Common myeloid progenitor, CD34-positive (primary cell): ENCODE measurements at regions not wholly inside any gene's neighbourhood (a gene's known extent, or its start where the extent isn't known, plus 50 kb on each side); places are given as distances from the start of the nearest gene placed in this dataset.

Source experiments
- CTCF ChIA-PET: fragments of 350-600 bp; sonication (Branson Sonifier 250); formaldehyde crosslinking; loops from one replicate; lab custom pipeline; 2021; ENCODE audit warnings: antibody characterized with exemption; lab: Charles Lee
- POLR2A ChIA-PET: fragments of 350-600 bp; sonication (Branson Sonifier 250); formaldehyde crosslinking; loops from one replicate; lab custom pipeline; 2021; ENCODE audit warnings: antibody characterized with exemption; lab: Charles Lee
- DNase-seq, 3 donors: peaks; one replicate each; pipeline versions ENCODE4 v3.0.0 to v3.0.0-alpha.2; 2013
- H3K27ac ChIP-seq, 2 experiments: 1 replicate in 1 of 2; 2 replicates in 1 of 2; pipeline ENCODE4 v1.7.0; 2013; ENCODE audit warnings: inconsistent platforms in 2 of 2, low read length in 2 of 2, mild to moderate bottlenecking in 2 of 2, low read depth in 1 of 2, moderate library complexity in 1 of 2; ENCODE audit not compliant: severe bottlenecking in 2 of 2, insufficient read depth in 1 of 2, poor library complexity in 1 of 2
- H3K27me3 ChIP-seq, 5 experiments: replicated peaks in 2 of 5; 1 replicate in 3 of 5; 2 replicates in 2 of 5; pipeline versions ENCODE4 v1.6.1 to v1.7.0; 2013; ENCODE audit warnings: low read length in 4 of 5, mild to moderate bottlenecking in 2 of 5, moderate library complexity in 2 of 5, inconsistent platforms in 1 of 5; ENCODE audit not compliant: insufficient read depth in 5 of 5, control insufficient read depth in 4 of 5
- H3K36me3 ChIP-seq, 4 experiments: 1 replicate in 2 of 4; 2 replicates in 2 of 4; pipeline versions ENCODE4 v1.6.1 to v1.7.0; 2013; ENCODE audit warnings: low read length in 3 of 4, control low read depth in 1 of 4, mild to moderate bottlenecking in 1 of 4; ENCODE audit not compliant: control insufficient read depth in 4 of 4, insufficient read depth in 4 of 4
- H3K4me1 ChIP-seq, 4 experiments: 1 replicate in 3 of 4; 2 replicates in 1 of 4; pipeline versions ENCODE4 v1.6.1 to v1.7.1; 2013; ENCODE audit warnings: low read length in 3 of 4, mild to moderate bottlenecking in 3 of 4, control low read depth in 1 of 4, inconsistent platforms in 1 of 4, moderate library complexity in 1 of 4; ENCODE audit not compliant: control insufficient read depth in 4 of 4, insufficient read depth in 4 of 4; ENCODE audit errors: control extremely low read depth in 1 of 4
- H3K4me3 ChIP-seq, 7 experiments: 1 replicate in 4 of 7; 2 replicates in 3 of 7; pipeline versions ENCODE4 v1.5.1 to v1.7.0; 2013; ENCODE audit warnings: mild to moderate bottlenecking in 7 of 7, low read length in 6 of 7, moderate library complexity in 6 of 7, inconsistent platforms in 2 of 7, low read depth in 2 of 7, control low read depth in 1 of 7; ENCODE audit not compliant: insufficient read depth in 4 of 7, control insufficient read depth in 1 of 7; ENCODE audit errors: extremely low read depth in 1 of 7
- H3K9me3 ChIP-seq, 5 experiments: 1 replicate in 4 of 5; 2 replicates in 1 of 5; pipeline versions ENCODE4 v1.6.1 to v1.7.1; 2013; ENCODE audit warnings: low read length in 4 of 5, mild to moderate bottlenecking in 2 of 5, inconsistent platforms in 1 of 5, low read depth in 1 of 5, moderate library complexity in 1 of 5; ENCODE audit not compliant: control insufficient read depth in 4 of 5, insufficient read depth in 2 of 5; ENCODE audit errors: control extremely low read depth in 1 of 5
- WGBS: methylation state at CpG from one replicate; pipeline ENCODE4 v1.1.5; 2013; ENCODE audit not compliant: insufficient coverage; 5-methylcytosine and 5-hydroxymethylcytosine counted together

DNA sequence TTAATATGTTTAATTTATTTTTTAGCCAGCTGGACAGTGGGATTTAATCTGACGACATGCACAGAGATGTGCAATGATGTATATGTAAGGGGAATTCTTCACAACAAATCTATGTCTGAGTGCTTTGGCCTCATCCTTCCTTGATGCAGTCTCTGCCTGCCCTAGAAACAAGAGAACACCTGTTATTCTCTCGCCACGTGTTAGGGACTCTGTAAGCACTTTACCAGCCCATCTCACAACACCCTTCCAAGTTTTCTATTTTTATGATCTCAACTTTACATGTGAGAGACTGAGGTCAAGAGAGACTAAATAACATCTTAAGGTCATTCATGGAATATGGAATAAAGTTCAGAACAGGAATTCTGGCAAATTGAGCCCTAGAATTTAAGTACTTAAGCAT, 123.0 kb upstream of the GAS1 start:
- no peak overlapping the region for H3K27ac ChIP-seq
- H3K4me1 ChIP-seq, result no peaks in the 10 kb centered on the region
- DNase-seq, result no peak

GRCh38 chr9:87071473-87071872, 124.2 kb upstream of the GAS1 start:
- DNase-seq, result no peak
- ChIA-PET CTCF (no interaction called here), POLR2A (interaction anchor here (0.6 kb wide), 1 partner anchor 26 kb away, joined by 4 read pairs; no protein-coding TSS in a partner anchor)
- no peaks in the 10 kb centered on the region for H3K4me1 ChIP-seq
- H3K36me3 ChIP-seq, result no peaks in the 10 kb centered on the region
- H3K4me3 ChIP-seq, result no peak overlapping the region
- H3K27ac ChIP-seq, result no peak overlapping the region
- no peaks in the 10 kb centered on the region for H3K27me3 ChIP-seq
- no peaks in the 10 kb centered on the region for H3K9me3 ChIP-seq
- 90% methylated on average over 2 of the region's 3 CpGs for WGBS

More for the DNA sequence above, 123.0 kb upstream of the GAS1 start:
- Histone ChIP-seq H3K36me3 (no peaks in the 10 kb centered on the region), H3K9me3 (no peaks in the 10 kb centered on the region), H3K4me3 (no peak overlapping the region), H3K27me3 (no peaks in the 10 kb centered on the region)
- POLR2A ChIA-PET, result no interaction called here
- CTCF ChIA-PET, result interaction anchor here (1.0 kb wide), 1 partner anchor 11 kb away, joined by 3 read pairs; no protein-coding TSS in a partner anchor
- no CpG with 5 or more reads among the region's 3 CpGs for WGBS

GRCh38 chr9:87073692-87074091, 126.4 kb upstream of the GAS1 start:
- WGBS, result 75% methylated on average over 1 of the region's 6 CpGs
- Histone ChIP-seq H3K36me3 (no peaks in the 10 kb centered on the region), H3K9me3 (no peaks in the 10 kb centered on the region), H3K27me3 (no peaks in the 10 kb centered on the region), H3K27ac (no peak overlapping the region), H3K4me1 (no peaks in the 10 kb centered on the region), H3K4me3 (no peak overlapping the region)
- DNase-seq, result no peak
- ChIA-PET POLR2A (no interaction called here), CTCF (no interaction called here)

DNA sequence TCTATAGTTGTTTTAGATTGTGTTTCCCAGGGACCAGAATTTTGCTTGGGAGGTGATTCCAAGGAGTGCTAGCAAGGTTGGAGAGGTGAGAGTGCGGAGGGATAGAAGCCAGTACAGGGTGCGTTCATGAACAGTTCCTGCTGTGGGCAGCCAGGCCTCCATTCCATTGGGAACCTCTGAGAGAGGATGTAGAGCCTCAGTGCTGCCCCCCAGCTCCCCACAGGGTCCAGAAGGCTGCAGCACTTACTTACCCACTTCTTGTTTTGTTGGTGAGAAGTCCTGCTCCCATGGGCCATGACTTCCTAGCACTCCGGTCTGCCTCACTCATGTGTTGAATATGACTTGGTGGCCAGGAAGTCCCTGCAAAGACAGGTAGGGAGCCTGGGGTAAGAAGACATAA, 128.2 kb upstream of the GAS1 start:
- Histone ChIP-seq H3K4me3 (no peak overlapping the region), H3K27ac (no peak overlapping the region), H3K36me3 (no peaks in the 10 kb centered on the region), H3K9me3 (no peaks in the 10 kb centered on the region), H3K4me1 (no peaks in the 10 kb centered on the region), H3K27me3 (no peaks in the 10 kb centered on the region)
- CTCF ChIA-PET, result no interaction called here
- WGBS, result 100% methylated on average over 3 of the region's 3 CpGs
- POLR2A ChIA-PET, result no interaction called here
- DNase-seq, result no peak

GRCh38 chr9:87076825-87077224, 129.5 kb upstream of the GAS1 start:
- no peaks in the 10 kb centered on the region for H3K36me3 ChIP-seq
- ChIA-PET POLR2A (no interaction called here), CTCF (no interaction called here)
- DNase-seq, result no peak
- 100% methylated on average over 2 of the region's 2 CpGs for WGBS
- H3K27ac ChIP-seq, result no peak overlapping the region
- no peak overlapping the region for H3K4me3 ChIP-seq
- no peaks in the 10 kb centered on the region for H3K27me3 ChIP-seq
- H3K4me1 ChIP-seq, result no peaks in the 10 kb centered on the region
- H3K9me3 ChIP-seq, result no peaks in the 10 kb centered on the region

GRCh38 chr9:87077986-87078385, 130.7 kb upstream of the GAS1 start:
- DNase-seq, result no peak
- CTCF ChIA-PET, result no interaction called here
- Histone ChIP-seq H3K4me1 (no peaks in the 10 kb centered on the region), H3K27me3 (no peaks in the 10 kb centered on the region), H3K36me3 (no peaks in the 10 kb centered on the region), H3K4me3 (no peak overlapping the region), H3K9me3 (no peaks in the 10 kb centered on the region), H3K27ac (no peak overlapping the region)
- POLR2A ChIA-PET, result no interaction called here
- WGBS, result 93% methylated on average over 2 of the region's 3 CpGs

GRCh38 chr9:87080512-87081264, 133.4 kb upstream of the GAS1 start:
- DNase-seq, result peak in 2 of 3 donors; percentile 0 to 1
- POLR2A ChIA-PET, result no interaction called here
- no peaks in the 10 kb centered on the region for H3K27me3 ChIP-seq
- H3K9me3 ChIP-seq, result no peaks in the 10 kb centered on the region
- no peaks in the 10 kb centered on the region for H3K36me3 ChIP-seq
- no peak overlapping the region for H3K4me3 ChIP-seq
- CTCF ChIA-PET, result interaction anchor here (0.9 kb wide), 1 partner anchor 10 kb away, joined by 3 read pairs; no protein-coding TSS in a partner anchor
- 57% methylated on average over 3 of the region's 7 CpGs for WGBS
- H3K27ac ChIP-seq, result no peak overlapping the region
- H3K4me1 ChIP-seq, result no peaks in the 10 kb centered on the region
